ENCODE measurements at regions not wholly inside any gene's neighbourhood (a gene's known extent, or its start where the extent isn't known, plus 50 kb on each side); places are given as distances from the start of the nearest gene placed in this dataset.

DNA sequence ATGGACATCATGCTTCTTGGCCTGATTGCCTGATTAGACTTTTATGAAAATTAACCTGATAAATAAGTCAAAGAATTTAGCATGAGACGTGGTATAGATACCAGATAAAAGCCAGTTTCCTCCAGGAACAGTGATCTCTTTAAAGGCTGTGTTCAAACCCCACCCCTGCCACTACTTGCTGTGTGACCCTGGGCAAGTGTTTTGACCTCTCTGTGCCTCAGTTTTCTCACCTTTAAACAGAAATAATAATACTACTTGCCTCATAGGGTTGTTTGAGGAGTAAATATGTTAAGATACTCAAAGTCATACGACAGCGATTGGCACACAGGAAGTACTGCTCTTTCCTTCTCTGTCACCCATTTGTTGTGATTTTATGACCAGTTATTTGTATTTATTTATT, 115.5 kb downstream of the MAF start:
- no peaks in the 10 kb centered on the region; the same call in 1 of the 2 replicates for H3K79me1 ChIP-seq (ENCODE audit: low read depth, low read length)
- no peak overlapping the region for H2BK20ac ChIP-seq (ENCODE audit: low read length)
- H2AFZ ChIP-seq (ENCODE audit: low read length): no peak overlapping the region
- H2BK12ac ChIP-seq (ENCODE audit: low read depth, low read length): no peak overlapping the region
- TF ChIP-seq EP300 (IDR thresholded peaks at IDR 0.05; ENCODE audit: borderline replicate concordance in 1 of 2, low read depth in 2 of 2, low read length in 2 of 2) (no peak), SUZ12 (IDR thresholded peaks at IDR 0.05; ENCODE audit: low read length) (no peak), SIRT6 (IDR thresholded peaks at IDR 0.05; ENCODE audit: low read length) (no peak), SIN3A (conservative IDR thresholded peaks at IDR 0.05 in 1 of 2, IDR thresholded peaks at IDR 0.05 in 1 of 2; ENCODE audit: low read depth in 1 of 2, low read length in 2 of 2) (no peak), RXRA (IDR thresholded peaks at IDR 0.05; ENCODE audit: insufficient read depth, low read depth, low read length) (no peak), SP4 (IDR thresholded peaks at IDR 0.05; ENCODE audit: low read length) (no peak)
- TF ChIP-seq, protein P1, sequence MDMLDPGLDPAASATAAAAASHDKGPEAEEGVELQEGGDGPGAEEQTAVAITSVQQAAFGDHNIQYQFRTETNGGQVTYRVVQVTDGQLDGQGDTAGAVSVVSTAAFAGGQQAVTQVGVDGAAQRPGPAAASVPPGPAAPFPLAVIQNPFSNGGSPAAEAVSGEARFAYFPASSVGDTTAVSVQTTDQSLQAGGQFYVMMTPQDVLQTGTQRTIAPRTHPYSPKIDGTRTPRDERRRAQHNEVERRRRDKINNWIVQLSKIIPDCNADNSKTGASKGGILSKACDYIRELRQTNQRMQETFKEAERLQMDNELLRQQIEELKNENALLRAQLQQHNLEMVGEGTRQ (IDR thresholded peaks at IDR 0.05; ENCODE audit: low read length): no peak
- no peak overlapping the region for H3K4me3 ChIP-seq (ENCODE audit: extremely low read depth in 1 of 4, insufficient read depth in 2 of 4, low read depth in 3 of 4, low read length in 4 of 4)
- no peak overlapping the region for H3K23ac ChIP-seq (ENCODE audit: insufficient read length)
- CTCF ChIA-PET (ENCODE audit: partially characterized antibody): no interaction called here
- peaks cover 8% of the 10 kb centered on the region; the same call in 1 of the 2 replicates for H3K23me2 ChIP-seq (ENCODE audit: low read depth, low read length)
- H2BK15ac ChIP-seq (ENCODE audit: low read length): no peak overlapping the region
- no peak overlapping the region for H3K14ac ChIP-seq (ENCODE audit: insufficient read length)
- no peaks in the 10 kb centered on the region for H3K36me3 ChIP-seq (ENCODE audit: control insufficient read depth in 2 of 4, insufficient read depth in 4 of 4, low read length in 3 of 4)
- no peak overlapping the region for H3K4me2 ChIP-seq (ENCODE audit: insufficient read depth in 1 of 2, low read depth in 2 of 2, low read length in 2 of 2)
- no peak for FAIRE-seq
- no peaks in the 10 kb centered on the region for H3K4me1 ChIP-seq (replicated peaks in 1 of 4; ENCODE audit: control insufficient read depth in 3 of 4, insufficient read depth in 4 of 4, low read length in 3 of 4)
- H4K20me1 ChIP-seq (replicated peaks in 1 of 2; ENCODE audit: control insufficient read depth in 1 of 2, insufficient read depth in 2 of 2, low read length in 2 of 2): no peaks in the 10 kb centered on the region
- no peak overlapping the region for H3K4ac ChIP-seq (replicated peaks; ENCODE audit: insufficient read length, low read depth, low read length)
- H4K8ac ChIP-seq (ENCODE audit: extremely low read depth, insufficient read depth, low read length): no peak overlapping the region
- POLR2A ChIA-PET (ENCODE audit: partially characterized antibody): no interaction called here
- no peak overlapping the region for H3K27ac ChIP-seq (ENCODE audit: low read depth, low read length)
- H3K9ac ChIP-seq (replicated peaks in 1 of 4; ENCODE audit: extremely low read depth in 1 of 4, low read depth in 3 of 4, low read length in 3 of 4): no peak overlapping the region
- DNase-seq (ENCODE audit: low read depth in 1 of 2, low spot score in 2 of 2): no peak
- H4K5ac ChIP-seq (ENCODE audit: insufficient read length, low read depth, low read length): no peak overlapping the region
- no peak overlapping the region for H2BK5ac ChIP-seq (ENCODE audit: low read depth, low read length)
- no peak overlapping the region for H3K56ac ChIP-seq (replicated peaks; ENCODE audit: insufficient read length, low read depth, low read length)
- no peaks in the 10 kb centered on the region for H3K79me2 ChIP-seq (ENCODE audit: control insufficient read depth in 1 of 2, insufficient read depth in 2 of 2, low read length in 2 of 2)
- 90% methylated on average over 3 of the region's 3 CpGs; no CpG with 5 or more reads in 1 of the 2 experiments for WGBS, 2 experiments (ENCODE audit: extremely low coverage in 1 of 2, insufficient coverage in 1 of 2, insufficient read length in 1 of 2, insufficient replicate concordance in 2 of 2, low coverage in 1 of 2, low lambda C conversion rate in 2 of 2, missing lambda C conversion rate in 1 of 2)
- no peak overlapping the region for H4K91ac ChIP-seq (replicated peaks; ENCODE audit: insufficient read length, low read length)
- no peak overlapping the region for H2BK120ac ChIP-seq (replicated peaks; ENCODE audit: low read depth, low read length)
- H3K18ac ChIP-seq (ENCODE audit: extremely low read depth, low read length): no peak overlapping the region
- no peaks in the 10 kb centered on the region for H3K27me3 ChIP-seq (replicated peaks in 1 of 4; ENCODE audit: control insufficient read depth in 3 of 4, extremely low read depth in 1 of 4, insufficient read depth in 3 of 4, low read length in 3 of 4)
- H2AK5ac ChIP-seq (ENCODE audit: low read depth, low read length): no peak overlapping the region
- H3K9me3 ChIP-seq (ENCODE audit: insufficient read depth in 2 of 2, low read depth in 1 of 2, low read length in 1 of 2): no peaks in the 10 kb centered on the region

All from H1 (cell line).